Activated CD4-positive, CD25-positive, alpha-beta regulatory T cell (primary cell): ENCODE measurements at regions not wholly inside any gene's neighbourhood (a gene's known extent, or its start where the extent isn't known, plus 50 kb on each side); places are given as distances from the start of the nearest gene placed in this dataset.
A peak's percentile ranks its signal among the peaks of the same experiment; 100 is the strongest.

Source experiments
- DNase-seq, 4 experiments: peaks; one replicate each; lab custom pipeline; 2025; lab: John Stamatoyannopoulos, UW

DNA sequence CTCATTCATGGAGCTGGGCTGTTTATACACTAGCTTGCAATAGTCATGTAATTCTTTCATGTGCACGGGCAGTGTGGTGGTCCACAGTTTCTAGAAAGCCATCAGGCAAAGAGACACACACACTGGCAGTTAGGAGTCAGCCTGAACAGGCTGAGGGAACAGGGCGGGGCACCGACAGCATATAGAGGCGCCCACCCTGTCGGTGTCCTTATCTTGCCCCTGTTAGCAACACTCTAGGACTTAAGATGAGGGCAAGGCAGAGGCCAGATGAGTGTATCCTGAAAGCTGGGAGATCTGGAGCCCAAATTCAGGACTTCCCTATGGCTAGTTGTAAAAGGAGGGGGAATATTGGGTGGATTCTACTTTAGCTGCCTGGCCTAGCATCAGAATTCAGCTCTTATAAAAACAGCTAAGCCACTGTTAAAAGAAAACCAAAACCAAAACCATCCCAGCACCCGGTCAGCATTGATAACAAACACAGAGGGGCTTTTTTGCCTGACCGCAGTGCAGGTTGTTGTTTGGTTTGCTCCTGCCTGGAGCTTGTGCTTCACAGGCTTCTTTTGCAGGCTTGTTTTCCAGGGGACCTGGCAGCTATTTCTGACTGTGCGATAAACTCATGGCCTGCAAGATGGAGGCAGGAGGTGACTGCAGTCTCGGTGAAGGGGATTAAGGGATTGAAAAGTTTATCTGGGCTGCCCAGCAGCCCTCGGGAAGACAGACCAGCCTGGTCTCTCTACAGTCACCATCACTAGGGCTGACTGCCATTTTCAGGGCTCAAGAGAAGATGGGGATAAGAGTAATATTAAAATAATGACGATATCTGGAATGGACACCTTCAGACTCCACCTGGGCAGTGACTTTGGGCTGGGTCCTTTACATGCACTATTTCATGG is 638.9 kb downstream of the MID1IP1 start:
- DNase-seq, result no peak

GRCh38 chrX:39440799-39441284 is 639.6 kb downstream of the MID1IP1 start:
- no peak for DNase-seq

- DNase-seq, result no peak
Measured at GRCh38 chrX:39442332-39442731, 641.1 kb downstream of the MID1IP1 start.

- no peak for DNase-seq
Measured at GRCh38 chrX:39443240-39443639, 642.0 kb downstream of the MID1IP1 start.

DNA sequence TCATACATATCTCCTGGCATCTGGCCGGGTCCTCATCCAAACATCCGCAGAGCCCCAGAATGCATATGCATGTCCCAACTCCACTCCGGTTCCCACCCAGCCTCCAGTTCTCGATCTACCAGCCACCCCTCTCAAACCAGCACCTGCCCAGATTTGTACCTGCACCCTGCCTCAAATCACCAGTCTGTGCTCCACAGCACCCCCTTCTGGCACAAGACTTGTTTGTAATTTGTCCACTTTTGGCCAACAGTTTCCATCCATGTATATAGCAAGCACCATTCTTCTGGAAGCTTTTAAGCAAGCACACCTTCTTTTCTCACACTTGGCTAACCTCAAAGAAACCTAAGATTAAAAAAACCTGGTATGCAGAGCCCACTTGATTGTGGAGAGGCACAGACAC is 644.1 kb downstream of the MID1IP1 start:
- peak in 3 of 4 experiments; percentile 1 to 21 (median 7) for DNase-seq

- DNase-seq, result no peak
Measured at GRCh38 chrX:39449352-39449751, 648.1 kb downstream of the MID1IP1 start.

- no peak for DNase-seq
Measured at GRCh38 chrX:39450234-39450977, 647.4 kb downstream of the BCOR start.

- no peak for DNase-seq
Measured at GRCh38 chrX:39451046-39451445, 646.7 kb downstream of the BCOR start.

DNA sequence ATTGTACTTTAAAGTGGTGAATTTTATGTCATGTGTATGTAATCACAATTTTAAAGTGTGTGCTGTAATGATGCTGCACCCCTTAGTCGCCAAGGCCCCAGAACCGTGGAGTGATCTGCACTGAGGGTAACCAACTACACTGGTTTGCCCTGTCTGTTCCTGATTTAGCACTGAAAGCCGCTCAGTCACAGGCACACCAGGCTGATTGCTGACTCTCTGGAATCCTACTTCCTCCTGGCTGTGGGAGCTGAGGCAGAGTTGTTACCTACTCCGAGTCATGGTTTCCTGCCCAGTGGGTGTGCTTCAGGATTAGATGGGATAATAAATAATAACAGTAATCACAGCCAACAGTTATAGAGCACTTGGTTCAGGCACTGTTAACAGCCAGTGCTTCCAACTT is 645.4 kb downstream of the BCOR start:
- no peak for DNase-seq

DNA sequence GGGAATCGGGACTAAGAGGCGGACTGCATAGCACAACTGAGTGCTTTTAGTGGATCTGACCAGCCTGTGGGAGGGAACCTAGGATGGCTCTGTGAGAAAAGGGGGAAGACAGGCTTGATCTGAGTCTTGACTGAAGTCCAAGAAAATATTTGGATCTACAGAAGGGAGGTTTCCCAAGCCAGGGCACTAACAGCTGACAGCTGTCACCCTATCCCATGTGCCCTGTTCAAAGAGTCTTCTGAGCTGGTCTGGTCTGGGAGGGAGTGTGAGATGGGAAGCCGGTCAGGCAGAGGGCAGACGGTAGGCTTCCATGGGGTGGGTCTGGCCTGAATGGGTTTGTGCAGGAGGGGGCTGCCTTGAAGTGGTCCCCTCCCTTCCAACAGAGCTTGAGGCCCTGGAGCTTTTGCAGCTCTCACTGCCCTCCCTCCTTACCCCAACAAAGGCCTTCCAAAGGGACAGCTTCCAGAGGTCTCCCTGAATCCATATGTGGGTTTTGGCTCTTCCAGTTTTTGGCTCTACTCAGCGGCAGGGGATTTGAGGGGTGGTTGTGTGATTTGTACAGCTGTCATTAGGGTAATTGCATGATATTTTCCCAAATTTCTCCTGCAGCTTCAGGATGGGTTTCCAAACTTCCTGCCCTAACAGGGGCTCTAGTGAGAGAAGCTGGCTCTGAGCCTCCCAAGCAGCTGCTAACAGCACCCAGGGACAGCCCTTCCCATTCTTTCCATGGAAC is 643.7 kb downstream of the BCOR start:
- no peak for DNase-seq

DNA sequence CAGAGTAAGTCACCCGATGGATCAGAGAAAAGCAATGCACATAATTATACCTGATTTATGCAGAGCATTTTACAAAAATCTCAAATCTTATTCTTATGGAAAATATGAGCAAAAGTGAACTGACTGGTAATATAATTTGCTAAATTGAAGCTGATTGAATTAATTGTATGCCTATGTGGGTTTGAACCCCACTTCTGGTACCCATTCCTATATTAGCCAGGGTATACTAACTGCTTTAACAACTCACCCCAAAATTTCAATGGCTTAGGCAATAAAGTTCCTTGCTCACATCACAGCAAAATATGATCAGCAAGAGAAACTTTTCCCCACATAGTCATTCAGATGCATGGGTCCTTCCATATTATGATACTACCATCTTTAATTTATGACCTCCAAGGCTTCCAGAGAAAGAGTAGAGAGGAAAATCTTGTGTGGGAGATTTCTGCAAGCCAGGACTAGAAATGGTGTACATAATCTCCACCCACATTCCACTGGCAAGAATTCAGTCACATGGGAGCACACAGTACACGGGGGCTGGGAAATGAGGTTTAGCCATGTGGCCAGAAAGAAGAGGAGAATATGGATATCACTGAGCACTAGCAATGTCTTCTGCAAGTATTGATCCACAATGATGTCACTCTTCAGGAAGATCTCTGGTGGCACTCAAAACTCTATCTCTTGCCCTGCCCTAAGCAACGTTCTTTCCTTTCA is 640.7 kb downstream of the BCOR start:
- DNase-seq, result no peak

DNA sequence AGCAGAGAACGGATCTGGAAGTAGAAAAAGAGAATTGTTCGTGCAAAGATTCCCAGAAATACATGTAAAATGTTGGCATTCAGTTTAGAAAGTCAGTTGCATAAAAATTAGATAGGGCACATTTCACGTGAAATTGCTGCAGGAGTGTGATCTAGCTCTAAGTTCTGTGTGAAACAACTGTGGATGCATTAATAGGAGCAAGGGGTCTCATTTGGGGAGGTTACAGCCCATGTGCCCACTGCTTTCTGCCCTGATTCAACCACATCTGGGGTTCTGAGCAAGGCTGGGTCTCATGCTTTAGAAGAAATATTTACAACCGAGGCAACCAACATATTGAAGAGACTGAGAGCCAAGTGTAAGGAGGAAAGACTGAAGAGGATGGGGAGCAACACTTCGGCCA is 639.0 kb downstream of the BCOR start:
- no peak for DNase-seq

DNA sequence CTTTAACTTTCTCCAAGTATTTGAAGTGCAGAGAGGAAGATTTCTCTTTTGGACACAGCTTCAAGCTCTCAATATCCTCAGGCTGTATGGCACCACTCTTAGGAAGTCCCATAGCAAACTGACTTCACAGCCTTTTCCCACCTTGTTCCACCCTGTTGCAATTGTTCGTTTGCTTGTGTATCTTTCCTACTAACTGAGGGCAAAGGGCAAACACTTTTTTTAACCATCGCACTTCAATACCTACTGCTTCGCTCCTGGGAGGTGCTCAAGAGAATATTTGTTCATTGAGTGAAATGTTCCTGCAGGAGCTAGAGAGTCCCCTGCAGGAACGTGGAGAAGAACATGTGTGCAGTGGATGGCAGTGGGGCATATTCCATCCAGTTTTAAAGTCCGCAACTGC is 638.6 kb downstream of the BCOR start:
- no peak for DNase-seq

GRCh38 chrX:39459952-39460351 is 637.8 kb downstream of the BCOR start:
- no peak for DNase-seq

GRCh38 chrX:39460499-39460898 is 637.3 kb downstream of the BCOR start:
- no peak for DNase-seq

- DNase-seq, result no peak
Measured at GRCh38 chrX:39462835-39463234, 634.9 kb downstream of the BCOR start.

DNA sequence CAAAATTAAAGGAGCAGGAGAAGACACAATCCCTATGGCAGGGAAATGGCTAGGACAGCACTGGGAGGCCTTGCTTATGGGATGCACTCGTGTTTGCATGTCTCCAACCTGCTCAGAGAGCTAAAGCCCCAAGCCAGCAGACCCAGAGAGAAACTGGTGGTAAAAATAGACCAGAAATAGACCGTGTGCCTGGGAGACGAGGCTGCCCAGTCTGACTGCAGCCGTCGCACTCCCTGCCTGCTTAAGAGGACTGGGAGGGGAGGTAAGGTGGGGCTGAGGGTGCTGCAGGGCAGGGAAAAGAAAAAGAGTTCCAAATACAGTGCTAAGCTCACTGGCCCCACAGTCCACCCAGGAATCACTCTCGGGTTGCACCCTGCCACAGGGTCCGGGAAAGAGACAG is 633.5 kb downstream of the BCOR start:
- DNase-seq, result no peak

GRCh38 chrX:39465467-39465866 is 632.3 kb downstream of the BCOR start:
- DNase-seq, result no peak

DNA sequence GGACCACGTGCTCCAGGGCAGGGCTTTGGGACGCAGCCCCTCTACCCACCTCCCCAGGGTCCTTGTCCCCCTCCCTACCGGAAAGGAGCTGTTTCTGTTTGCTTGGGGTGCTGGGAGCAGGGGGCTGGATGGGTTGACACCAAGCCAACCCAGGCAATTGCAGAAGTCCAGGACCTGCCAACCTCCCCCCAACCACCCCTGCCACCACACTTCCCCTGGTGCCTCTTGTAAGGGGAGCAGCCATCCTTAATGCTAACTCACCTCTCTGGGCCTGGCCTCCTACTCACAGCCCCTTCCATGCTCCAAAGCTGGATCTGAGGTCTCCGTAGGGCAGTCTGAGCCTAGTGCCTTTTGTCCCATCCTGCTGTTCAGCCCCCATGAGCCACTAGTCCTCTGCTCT is 631.9 kb downstream of the BCOR start:
- DNase-seq, result no peak

GRCh38 chrX:39469126-39469525 is 628.6 kb downstream of the BCOR start:
- DNase-seq, result no peak

DNA sequence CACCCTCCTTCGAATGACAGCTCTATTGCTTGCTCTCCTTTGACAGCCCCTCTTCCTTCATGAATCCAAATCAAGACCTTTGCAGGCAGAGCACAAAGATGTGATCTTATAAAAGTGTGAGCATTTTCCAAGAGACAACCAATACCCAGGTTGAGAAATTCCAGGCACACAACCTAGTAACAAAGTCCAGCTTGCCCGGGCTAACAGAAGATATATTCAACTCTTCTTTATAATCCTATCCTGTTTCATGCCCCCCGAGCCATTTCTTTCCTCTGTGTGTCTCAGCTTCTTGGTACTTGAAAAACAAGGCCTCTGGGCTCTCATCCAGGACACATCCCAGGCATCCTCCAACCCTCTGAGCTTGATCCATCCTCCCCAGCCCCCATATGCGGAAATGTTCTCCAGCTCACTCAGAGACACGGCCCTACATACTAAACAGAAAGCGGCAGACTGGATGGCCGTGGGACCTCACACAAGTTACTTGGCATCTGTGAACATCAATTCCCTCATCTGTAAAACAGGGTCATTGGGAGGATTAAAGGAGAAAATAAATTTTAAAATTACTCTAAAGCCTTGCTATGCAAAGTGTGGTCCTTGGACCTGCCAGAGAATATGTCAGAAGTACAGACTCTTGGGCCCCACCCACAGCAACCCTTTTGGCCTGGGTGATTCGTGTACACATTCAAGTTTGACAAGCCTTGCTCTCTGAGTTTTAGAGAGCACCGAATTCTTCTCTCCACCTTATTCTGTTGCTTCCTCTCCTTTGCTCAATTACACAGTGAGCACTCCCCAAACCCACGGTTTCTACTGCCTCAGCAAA is 627.0 kb downstream of the BCOR start:
- DNase-seq, result no peak
